ENCODE measurements at regions not wholly inside any gene's neighbourhood (a gene's known extent, or its start where the extent isn't known, plus 50 kb on each side); places are given as distances from the start of the nearest gene placed in this dataset.

DNA sequence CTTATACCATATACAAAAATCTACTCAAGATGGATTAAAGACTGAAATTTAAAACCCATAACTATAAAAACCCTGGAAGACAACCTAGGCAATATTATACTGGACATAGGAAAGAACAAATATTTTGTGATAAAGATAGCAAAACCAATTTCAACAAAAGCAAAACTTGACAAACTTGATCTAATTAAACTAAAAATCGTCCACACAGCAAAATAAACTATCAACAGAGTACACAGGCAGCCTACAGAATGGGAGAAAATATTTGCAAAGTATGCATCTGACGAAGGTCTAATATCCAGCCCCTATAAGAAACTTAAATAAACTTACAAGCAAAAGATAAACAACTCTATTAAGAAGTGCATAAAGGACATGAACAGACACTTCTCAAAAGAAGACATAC is 240.1 kb downstream of the HGF start:
- DNase-seq (ENCODE audit: low spot score), result no peak

DNA sequence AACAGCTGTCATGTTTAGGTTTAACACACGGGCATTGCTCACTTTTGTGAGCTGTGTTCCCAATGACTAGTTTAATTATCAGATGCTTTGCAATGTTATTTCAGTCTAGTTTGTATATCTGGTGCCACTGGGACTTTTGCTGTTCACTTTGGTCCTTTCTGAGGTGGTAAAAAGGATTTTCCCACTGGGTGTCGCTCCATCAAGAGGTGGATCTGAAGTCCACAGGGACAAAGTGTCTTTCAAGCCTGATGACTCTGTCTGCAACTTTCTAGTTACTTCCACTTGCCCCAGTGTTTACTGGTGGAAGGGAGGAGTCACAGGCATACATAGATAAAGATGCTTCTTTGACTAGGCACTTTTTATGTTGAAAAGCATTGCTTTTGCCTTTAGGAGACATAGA is 242.2 kb downstream of the HGF start:
- no peak for DNase-seq (ENCODE audit: low spot score)

DNA sequence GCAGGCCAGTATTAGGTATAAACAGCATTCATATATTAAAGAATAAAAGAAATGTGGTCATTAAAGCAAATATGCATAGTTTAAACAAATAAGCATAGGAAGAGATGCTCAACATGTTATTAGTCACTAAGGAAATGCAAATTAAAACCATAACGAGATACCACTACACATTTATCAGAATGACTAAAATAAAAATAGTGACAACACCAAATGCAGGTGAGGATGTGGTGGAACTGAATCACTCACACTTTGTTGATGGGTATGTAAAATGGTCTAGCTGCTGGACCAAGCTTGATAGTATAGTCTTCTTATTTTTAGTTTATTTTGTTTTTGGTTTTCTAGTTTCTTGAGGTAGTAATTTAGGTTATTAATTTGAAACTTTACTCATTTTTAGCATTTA is 242.9 kb downstream of the HGF start:
- no peak for DNase-seq (ENCODE audit: low spot score)

DNA sequence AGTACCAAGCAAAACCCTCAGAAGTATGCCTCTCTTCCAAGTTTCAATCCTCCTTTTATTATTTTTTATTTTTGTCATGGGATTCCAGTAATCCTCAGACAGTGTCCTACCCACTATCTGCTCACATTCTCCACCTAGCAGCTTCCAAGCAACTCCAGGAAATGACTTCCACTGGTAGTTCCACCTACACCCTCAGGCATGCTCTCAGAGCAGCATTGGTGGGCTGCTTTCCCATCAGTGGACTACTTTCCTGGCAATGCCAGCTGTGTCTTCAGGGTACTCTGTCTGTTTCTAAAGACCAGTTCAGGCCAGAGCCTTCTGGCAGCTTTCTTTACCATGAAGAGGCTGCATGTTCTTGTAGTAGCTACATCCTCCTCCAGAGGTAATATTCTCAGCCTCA is 244.0 kb downstream of the HGF start:
- DNase-seq (ENCODE audit: low spot score), result no peak

DNA sequence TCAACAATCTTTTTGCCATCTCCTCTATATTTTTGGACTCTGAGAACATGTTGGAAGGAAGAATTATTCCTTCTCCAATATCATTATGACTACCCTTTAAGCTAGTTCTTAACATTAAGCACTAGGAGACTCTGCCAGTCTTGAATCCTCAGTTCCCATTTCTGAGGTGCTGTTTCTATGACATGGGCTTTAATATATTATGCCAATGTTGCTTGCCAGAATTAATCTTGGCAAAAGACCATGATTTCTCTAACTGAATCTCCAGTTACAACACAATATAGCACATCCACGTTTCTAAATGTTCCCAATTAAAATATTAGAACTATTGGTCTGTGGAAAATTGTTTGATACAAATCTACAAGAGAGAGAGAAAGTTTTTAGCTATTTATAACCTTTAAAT is 250.0 kb downstream of the HGF start:
- DNase-seq (ENCODE audit: low spot score), result no peak

DNA sequence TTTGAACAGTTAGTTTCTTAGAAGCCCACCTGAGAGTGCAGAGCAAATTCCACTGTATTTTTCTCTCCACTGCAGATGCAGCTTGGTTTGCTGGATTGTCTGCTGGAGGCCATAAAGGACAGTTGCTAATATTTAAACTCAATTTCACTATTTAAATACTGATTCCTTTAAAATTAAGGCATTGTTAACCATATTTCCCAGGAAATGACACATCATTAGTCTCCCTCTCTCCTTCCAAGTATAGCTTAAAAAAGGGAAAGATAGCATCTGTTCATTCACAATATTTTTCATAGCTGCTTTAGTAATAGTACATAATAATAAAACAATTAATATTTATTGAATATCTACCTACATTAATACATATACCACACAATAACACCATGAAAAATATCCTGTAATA is 252.9 kb downstream of the HGF start:
- no peak for DNase-seq (ENCODE audit: low spot score)

DNA sequence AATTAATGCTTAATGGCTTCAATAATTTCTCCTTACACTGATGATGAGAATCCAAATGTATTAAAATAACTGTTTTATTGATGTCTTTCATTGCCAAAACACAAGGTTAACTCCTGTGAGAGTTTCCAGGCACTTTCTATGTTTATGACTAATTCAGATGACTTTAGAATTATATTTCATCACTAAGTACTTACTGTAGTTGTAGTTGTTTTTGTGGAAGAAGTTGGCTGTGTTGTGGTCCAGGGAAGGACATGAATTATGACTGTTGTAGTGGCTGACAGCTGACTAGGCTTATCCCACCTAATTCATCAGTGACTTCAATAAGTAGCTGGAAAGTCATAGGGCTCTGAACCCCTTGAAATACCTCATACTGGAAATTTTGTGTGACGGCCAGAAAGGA is 254.8 kb downstream of the HGF start:
- DNase-seq (ENCODE audit: low spot score), result peak; percentile 8

DNA sequence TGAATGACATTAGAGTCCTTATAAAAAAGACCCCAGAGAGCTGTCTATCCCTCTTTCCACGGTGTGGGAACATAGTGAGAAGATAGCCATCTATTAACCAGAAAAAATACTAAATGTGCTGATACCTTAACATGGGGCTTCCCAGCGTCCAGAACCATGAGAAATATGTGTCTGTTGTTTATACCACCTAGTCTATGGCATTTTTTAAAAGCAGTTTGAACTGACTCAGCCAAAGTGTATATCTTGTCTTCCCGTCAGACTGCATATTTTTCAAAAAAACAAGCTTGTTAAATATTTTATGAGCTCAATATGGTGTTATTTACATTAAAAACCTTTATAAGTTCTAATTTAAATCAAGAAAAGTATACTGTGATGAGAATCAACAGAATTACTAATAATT is 255.3 kb downstream of the HGF start:
- DNase-seq (ENCODE audit: low spot score), result no peak

DNA sequence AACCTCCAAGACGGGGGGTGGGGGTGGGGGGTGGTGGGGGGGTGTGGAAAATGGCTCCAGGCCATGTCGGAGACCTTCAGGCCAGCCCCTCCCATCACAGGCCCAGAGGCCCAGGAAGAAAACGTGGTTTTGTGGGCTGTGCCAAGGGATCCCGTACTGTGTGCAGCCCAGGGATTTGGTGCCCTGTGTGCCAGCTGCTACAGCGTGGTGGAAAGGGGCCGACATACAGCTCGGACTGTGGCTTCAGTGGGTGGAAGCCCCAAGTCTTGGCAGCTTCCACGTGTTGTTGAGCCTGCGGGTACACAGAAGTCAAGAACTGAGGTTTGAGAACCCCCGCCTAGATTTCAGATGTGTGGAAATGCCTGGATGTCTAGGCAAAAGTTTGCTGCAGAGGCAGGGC is 259.7 kb downstream of the HGF start:
- DNase-seq (ENCODE audit: low spot score), result no peak

DNA sequence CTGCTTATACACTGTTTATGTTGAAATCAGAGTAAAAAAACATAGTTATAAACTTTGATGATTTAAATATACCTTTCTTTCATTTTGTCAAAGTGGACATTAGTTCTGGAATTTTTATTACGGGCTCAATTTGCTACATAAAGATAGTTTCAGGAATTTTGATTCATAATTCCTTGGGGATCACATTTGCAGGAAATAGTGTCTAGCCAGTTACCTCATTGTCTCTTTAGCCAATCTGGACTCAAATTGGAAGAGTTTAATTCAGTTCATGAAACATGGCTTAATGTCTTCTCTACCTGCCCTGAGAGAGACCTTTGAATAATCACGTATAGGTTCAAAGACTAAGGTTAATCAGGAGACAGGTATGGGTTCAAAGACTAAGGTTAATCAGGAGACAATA is 262.6 kb downstream of the HGF start:
- no peak for DNase-seq (ENCODE audit: low spot score)

DNA sequence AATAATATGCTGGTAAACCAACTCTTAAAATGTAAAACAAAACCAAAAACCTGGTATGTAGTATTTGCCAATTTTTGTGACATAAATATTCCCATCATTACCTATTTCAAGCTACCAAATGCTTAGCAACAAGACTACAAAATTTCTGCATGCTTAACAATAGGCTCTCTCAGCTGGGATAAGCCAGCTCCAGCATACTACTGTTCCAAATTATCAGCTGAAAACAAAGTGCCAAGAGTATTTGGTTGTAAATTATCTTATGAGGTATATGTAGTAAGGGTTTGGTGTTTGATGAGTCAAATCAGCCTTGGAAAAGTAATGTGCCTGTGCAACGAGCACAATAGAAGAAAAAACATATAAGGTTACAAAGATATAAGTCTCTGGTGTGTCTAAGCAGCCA is 263.2 kb downstream of the HGF start:
- DNase-seq (ENCODE audit: low spot score), result no peak

DNA sequence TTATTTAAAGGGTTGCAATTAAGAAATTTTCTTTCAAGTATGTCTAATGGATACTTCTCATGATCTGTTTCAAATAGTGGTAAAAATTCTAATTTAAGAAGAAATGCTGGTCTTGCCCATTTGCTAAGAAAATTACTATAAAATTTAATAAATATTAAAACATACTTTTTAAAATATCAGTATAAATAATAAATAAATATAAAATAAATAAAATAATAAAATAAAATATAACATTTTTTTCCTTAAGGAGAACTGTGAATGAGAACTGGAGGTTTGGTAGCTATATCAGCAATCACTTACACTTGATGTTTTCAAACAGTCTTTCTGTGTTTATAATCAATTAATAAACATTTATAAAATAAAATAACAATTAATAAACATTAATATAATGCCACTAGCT is 266.1 kb downstream of the HGF start:
- DNase-seq (ENCODE audit: low spot score), result no peak

DNA sequence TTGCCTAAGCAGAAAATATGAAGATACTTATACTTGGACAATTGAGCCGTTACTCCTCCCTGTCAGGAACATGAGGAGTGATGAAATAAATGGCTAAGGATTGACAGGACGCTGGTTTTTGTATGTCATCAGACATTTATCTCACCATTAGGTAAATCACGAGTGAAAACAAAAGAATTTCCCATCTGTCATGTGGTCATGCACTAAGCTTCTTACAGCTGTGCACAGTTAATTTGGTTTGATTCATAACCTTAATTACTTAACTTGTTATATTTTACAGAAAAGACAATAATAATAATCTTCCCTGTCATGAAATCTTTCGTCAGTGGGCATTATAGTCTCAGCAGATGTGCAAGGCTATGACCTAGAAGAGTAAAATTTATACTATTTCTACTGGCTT is 266.5 kb downstream of the HGF start:
- DNase-seq (ENCODE audit: low spot score), result no peak

DNA sequence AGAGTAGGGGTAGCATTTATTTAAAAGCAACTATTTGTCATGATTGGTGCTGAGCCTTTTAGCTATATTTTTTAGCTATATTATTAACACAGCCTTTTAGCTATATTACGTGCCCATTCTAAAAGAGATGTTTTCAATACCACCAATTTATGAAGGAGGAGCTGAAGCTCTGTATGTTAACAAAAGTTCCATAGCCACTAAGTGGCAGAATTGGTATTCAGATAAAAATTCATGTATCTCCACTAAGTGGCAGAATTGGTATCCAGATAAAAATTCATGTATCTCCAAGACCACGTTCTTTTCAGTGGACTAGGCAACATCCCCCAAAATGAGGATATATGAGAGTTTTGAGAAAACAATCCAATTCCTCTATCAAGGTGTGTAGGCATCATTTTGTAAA is 268.6 kb downstream of the HGF start:
- DNase-seq (ENCODE audit: low spot score), result peak; percentile 8

DNA sequence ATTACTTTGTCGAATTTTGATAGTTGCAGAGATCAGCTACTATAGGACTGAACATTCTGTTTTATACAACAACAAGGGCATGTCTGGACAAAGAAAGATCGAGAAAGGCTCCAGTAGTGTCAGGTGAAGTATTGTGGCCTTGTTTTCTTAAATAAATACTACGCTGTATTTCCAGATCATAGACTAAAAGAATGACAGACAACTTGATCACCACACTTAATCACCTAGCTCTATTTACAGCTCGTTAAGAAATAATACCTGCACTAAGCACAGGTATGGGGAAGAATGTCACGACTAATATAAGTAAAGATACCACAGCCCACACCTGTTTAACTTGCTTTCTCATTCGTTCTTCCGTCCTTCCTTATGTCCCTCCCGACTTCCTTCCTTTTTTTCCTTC is 269.2 kb downstream of the HGF start:
- no peak for DNase-seq (ENCODE audit: low spot score)

DNA sequence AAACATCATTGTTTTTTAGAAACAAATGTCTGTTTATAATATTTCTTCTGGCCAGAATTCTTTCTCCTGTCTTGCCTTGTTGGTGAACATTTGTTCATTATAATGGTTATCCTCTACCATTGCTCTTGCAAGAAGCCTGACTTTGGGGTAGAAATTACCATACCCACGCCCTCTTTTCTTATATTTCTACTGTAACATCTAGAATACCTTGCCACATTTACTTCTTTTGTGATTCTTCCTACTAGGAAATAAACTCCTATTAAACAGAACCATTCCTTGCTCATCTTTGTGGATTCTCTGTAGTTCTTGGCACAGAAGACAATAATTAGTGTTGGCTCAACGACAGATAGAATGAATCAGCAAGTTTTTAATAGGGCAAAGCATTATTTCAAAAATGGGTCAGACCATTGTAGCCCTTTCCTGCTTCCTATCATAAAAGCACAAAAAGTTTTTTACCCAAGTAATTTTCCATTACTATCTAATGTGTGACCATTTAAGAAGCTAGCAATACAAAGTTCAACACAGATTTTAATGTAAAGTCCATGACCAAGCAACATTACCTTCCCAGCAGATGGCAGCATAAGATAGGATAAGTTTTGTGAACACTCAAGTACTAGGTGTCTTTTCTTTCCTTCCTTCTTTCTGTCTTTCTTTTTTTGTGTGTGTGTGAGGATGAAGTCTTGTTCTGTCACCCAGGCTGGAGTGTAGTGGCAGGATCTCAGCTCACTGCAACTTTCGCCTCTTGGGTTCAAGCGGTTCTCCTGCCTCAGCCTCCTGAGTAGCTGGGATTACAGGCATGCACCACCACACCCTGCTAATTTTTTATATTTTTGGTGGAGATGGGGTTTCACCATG is 270.4 kb downstream of the HGF start:
- DNase-seq (ENCODE audit: low spot score), result peak; percentile 54

DNA sequence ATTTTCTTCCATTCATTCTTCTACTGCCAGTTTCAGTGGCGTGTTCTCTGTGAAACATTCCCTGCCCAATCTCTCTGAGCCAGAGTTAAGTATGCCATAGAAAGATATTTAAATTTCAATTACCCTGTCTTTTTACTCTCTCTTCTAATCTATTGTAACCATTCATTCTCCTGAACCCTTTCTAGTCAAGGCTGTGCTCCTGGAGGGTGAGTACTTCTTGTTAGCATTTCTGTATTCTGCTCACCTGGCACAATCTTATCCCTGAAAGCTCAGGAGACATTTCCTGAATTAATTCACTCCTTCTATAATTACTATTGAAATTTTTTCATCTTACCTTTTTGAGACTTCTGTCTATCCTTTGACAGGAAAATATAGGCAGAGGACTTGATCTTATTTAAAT is 271.7 kb downstream of the HGF start:
- DNase-seq (ENCODE audit: low spot score), result no peak

DNA sequence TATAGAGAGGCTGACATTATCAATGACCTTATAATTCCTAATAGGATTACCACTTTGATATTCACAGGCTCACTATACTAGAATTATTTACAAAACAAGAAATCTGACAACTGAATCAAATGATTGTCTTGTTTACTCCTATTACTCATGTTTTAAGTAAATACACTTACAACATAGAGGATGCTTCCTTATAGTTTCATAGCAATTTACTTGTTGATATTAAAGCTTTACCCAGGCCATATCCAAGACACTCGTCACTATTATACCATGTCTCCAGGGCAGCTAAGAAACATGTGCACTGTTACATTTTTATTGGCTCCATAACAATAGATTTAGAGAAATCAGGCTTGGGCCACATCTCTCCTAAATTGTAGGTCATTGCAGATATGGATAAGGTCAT is 276.9 kb downstream of the HGF start:
- DNase-seq (ENCODE audit: low spot score), result no peak

DNA sequence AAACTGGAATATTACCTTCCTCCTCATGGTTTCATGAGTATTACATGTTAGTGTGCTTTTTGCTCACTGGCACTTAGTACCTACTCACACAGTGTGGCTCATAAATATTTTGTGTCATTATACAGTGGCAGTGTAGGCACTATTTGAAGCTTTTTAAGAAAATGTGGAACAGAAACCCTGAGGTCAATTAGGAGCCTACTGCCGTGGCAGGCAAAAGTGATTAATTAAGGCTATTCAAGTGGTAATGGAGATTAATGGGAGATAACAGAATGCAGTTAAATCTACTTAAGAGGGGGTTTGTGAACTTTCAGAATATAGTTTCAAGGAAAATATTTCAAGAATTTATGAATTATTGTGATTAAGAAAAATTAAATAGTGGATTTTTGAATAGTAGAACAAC is 277.6 kb downstream of the HGF start:
- no peak for DNase-seq (ENCODE audit: low spot score)

DNA sequence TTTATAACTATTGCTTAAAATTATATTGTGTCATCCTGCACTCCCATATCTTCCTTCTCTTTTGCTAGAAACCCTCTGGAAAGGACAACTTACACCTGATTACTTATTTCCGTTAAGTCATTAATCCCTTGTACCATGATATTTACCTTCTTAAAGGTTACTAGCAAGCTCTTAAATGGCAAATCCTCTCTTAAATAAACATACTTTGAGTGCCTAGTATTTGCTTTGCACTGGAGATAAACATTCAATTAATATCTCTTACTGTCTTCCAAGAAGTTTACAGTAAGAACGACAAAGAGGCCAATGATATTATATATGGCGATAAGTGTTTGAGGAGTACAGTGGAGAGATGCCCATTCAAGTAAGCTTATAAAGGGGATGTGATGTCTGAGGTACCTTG is 278.3 kb downstream of the HGF start:
- DNase-seq (ENCODE audit: low spot score), result no peak

DNA sequence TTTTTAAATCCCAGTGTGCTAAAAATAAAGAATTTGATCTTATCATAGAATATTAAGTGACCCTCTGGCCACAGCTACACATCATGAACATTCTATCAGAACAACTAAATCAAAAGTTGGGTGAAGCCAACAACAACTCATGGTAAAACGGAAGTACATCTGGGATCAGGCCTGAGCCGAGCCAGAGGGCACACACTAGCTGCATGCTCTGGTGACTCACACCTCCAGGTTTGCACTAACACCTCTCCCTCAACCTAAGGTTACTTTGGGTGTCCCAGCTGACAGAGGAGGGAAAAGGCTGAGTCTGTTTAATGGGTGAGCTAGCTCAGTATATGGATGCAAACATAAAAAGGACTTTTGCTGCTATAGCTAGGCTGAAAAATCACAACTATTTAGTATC is 281.6 kb downstream of the HGF start:
- no peak for DNase-seq (ENCODE audit: low spot score)

DNA sequence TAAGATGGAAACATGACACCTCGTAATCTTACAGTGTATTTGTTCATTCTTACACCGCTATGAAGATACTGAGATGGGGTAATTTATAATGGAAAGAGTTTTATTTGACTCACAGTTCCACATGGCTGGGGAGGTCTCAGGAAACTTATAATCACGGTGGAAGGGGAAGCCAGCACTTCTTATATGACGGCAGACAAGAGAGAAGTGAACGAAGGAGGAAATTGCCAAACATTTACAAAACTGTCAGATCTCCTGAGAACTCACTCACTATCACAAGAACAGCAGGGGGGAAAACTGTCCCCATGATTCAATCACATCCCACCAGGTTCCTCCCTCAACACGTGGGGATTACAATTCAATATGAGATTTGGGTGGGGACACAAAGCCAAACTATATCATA is 282.3 kb downstream of the HGF start:
- no peak for DNase-seq (ENCODE audit: low spot score)

DNA sequence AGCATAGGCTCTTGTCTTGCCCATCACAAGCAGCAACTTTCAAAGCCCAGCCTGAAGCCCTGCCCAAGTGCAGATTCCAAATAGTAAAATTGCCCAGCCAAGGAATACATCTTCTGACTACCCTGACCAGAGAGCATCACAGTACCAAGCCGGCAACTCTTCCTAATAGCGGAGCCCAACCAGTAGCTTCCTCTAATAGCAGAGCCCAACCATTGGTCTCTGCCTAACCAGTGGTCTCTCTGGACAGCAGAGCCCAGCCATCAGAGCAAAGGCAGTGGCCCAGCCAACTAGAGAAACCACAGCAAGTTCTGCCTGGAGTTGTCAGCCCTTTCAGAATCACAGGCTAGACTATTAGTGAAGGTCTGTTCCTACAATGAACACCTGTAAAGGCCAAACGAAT is 285.6 kb downstream of the HGF start:
- peak; percentile 93 for DNase-seq (ENCODE audit: low spot score)

DNA sequence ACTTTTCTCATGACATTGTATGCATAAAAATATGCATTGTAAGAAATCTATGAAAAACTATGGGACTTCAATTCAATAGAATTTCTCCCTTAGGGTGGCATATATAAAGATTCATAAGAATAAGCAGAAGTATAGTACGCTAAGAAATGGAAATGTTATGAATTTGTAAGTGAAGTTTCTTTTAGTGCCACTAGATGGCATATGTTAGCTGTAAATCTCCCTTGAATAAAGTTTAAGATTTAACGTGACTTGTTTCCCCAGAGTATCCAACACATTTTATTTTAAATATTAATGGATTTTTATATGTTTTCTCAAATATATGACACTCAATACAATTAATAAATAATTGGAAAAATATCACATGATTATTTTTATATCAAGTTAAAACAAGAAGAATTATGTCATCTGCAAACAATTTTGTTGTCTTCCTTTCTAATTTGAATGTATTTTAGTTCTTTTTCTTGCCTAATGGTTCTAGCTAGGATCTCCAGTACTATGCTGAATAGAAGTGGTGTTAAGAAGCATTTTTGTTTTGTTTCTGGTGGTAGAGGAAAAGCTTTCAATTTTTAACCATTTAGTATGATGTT is 287.2 kb downstream of the HGF start:
- peak; percentile 47 for DNase-seq (ENCODE audit: low spot score)
